NK-92 treated with Interleukin-12 subunit alpha and Interleukin-12 subunit beta, amount 100 ng/mL, for 24 hours (cell line): ENCODE measurements at regions not wholly inside any gene's neighbourhood (a gene's known extent, or its start where the extent isn't known, plus 50 kb on each side); places are given as distances from the start of the nearest gene placed in this dataset.

Experiments
- DNase-seq: peaks from one replicate; lab custom pipeline; 2025; lab: John Stamatoyannopoulos, UW

DNA sequence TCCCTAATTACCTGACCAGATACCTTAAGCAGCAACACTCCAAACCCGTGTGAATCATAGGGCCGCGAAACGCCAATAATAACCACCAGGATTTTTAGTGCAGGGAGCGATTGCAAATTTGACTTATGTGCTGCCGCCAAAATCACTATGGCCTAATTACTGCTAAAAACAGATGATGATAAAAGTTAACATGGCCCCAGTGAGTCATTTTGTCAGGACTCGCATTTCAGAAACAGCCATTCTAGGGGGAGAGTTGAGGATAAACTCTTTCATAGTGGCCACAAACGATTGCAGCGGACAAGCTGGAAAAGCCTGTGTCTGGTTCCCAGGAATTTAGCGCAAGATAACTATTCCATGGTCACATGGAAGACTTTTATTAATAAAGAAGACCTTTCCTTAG lies 103.4 kb downstream of the HLX start:
- no peak for DNase-seq

- no peak for DNase-seq
These were observed 104.8 kb downstream of the HLX start for GRCh38 chr1:220983877-220984635.

- no peak for DNase-seq
These were observed 111.4 kb downstream of the HLX start for GRCh38 chr1:220990427-220991339.

DNA sequence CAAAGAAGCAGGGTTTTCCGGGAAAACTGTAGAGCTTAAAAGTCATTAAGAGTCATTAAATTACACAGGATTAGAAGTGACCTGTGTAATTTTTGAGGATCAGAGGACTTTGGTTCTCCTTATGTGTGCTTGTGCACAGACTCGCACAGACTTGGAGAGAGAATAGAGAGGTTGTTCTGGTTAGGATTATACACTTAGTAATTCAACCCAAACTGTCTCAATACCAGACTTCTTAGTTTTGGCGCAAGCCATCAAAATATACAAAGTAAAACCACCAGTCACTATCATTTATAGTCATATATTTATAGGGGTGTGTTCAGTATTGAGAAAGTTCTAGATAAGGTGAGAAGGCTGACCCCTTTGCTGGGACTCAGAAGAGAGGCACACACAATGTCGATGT lies 112.3 kb downstream of the HLX start:
- no peak for DNase-seq

- no peak for DNase-seq
These were observed 112.9 kb downstream of the HLX start for GRCh38 chr1:220991959-220992704.

DNA sequence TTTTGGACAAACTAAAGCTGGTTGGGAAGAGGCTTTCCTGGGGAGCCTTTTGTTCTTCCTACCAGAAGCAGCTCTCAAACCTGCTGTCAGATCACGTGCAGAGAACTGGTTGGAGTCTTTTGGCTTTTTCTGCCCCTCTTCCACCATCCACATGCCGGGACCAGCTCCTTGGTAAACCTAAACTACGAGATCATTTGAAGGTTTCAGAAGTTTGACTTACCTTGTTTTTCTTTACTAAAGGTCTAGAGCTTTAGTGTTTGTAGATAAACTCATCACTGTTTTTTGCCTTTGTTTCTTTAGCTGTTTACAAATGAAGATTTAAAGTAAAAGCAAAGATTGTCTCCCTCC lies 113.4 kb downstream of the HLX start:
- no peak for DNase-seq

DNA sequence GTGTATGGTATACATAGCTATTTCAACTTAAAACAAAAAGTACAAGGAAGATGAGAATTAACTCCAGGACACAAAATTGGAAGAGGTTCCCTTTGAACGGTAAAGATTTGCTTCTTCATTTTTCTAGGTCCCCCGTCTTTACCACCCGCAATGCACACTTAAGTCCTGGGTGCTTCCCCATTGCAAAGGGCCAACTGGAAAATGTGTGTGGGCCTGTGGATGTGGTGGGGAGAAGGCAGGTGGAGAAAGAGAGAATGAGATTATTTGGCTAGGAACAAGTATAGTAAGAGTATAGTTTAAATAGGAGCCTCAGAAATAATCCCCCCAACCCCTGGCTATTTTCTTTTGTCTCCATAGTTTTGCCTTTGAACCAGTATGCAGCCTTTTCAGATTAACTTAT lies 115.4 kb downstream of the HLX start:
- DNase-seq: no peak

DNA sequence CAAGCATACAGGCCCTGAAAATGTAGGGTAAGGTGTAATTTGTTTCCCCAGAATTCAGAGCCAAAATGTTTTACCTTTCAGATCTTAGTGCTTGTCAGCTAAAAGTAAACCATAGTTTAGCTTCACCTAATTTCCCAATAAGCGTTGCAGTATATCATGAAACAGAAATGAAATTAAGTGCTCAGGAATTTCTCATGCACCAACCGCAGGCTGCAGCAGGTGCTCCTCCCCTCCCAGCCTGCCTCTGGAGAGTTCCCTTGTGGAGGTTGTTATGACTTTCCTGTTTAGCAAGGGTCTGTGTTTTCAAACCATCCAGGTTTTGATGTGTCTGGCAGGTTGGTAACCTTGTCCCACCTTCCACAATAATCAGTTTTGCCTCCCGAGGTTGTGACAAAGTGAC lies 118.5 kb downstream of the HLX start:
- DNase-seq: no peak

GRCh38 chr1:220999872-221000863 lies 120.9 kb downstream of the HLX start:
- DNase-seq: no peak

DNA sequence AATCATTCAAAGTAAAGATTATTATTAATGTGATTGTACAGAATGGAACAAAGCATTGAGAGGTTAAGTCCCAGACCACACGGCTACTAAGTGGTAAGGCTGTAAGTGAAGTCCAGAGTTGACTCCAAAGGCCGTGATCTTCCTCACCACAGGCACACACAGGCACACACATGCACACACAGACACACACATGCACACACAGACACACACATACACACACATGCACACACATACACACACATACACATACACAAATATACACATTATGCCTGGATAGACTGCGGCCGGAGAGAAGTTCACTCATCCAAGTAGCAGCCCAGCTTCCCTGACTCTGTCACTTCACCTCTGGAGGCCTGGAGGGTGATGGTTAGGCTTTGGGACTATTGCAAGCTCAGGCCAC lies 121.9 kb downstream of the HLX start:
- DNase-seq: no peak

GRCh38 chr1:221002601-221003000 lies 123.4 kb downstream of the HLX start:
- DNase-seq: no peak

DNA sequence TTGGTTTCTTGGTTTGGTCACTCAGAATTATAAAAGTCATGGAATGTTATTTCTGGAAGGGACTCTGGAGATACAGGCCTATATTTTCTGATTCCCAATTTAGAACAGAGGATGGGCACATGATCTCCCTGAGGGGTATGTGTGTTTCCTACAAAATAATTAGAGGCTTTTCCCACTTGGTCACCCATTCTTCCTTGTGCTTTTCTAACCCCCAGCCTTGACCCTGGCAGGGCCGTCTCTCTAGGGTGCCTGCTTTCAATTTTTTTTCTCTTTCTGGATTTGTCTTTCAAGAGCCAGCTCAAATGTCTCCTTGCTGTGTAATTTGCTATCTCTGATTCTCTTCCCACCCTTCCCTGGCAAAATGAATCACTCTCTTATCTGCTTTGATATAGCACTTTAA lies 131.9 kb downstream of the HLX start:
- no peak for DNase-seq

GRCh38 chr1:221012120-221012519 lies 132.9 kb downstream of the HLX start:
- DNase-seq: no peak

DNA sequence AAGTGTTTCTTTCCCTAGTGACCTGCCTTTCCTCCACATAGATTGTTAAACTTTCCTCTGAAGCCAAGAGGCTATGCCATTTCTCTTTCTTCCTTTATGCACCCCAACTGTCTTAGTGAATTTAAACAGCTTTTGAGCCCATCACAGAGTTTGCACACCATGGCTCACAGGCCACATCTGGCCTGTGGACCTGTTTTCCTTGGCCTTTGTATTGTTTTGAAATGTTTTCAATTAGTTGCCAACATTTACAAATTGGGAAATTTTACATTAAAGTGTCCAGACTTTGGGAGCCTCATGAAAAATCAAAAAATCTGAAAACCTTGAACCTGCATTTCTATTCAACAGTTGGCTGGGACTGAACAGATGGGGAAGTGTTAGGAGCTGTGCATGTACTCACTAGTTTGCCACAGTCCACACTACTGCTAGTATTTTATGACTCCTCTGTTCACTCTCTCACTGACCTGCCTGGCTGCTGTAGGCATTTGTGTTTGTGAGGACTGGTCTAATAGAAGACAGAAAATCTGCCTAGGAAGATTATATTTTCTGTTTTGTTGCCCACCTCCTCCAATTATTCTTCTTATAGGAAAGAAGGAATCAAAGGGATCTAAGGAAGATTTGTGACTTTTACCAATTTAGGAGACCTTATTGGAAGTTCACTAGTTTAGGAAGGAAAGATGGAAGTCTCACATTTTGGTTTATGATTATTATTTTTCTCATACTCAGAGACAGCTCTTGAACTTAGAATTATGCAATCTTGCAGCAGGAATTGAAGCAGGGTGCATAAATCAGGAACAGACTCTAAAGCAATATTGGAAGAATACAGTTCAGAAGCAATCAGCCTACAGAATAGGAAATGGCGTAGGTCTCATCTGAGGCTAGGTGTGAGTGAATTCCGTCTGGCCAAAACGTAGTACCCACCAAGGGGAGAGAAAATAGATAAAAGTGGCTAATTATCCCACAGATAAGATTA lies 134.7 kb downstream of the HLX start:
- DNase-seq: no peak

DNA sequence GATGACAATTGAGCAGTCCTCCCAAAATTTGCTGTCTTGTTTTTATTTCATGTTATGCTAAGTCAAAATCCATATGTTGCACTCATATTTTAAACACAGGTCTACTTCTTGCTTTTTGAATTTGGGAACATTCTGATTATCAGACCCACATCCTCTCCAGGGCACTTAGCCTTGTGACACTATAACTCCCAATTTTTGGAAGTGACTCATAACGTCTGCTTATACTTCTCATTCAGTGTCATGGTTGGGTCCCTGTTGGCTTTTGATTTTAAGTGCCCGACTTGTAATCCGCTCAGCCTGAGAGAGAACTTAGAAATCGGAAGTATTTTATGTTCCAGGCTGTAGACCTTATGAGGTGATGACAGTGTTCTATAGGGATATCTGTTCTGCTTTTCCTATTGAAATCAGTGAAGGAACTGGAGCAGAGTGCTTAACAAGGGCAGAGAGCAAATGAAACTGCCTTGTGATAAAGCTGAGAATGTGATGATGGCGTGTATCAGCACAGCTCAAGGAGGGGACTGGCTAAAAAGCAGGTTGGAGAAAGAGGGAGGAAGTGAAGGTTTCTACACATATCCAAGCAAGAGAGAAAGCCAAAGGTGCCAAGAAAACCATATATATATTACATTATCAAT lies 136.0 kb downstream of the HLX start:
- DNase-seq: no peak

- no peak for DNase-seq
These were observed 137.5 kb downstream of the HLX start for GRCh38 chr1:221016751-221017150.

GRCh38 chr1:221018414-221018813 lies 139.2 kb downstream of the HLX start:
- no peak for DNase-seq

DNA sequence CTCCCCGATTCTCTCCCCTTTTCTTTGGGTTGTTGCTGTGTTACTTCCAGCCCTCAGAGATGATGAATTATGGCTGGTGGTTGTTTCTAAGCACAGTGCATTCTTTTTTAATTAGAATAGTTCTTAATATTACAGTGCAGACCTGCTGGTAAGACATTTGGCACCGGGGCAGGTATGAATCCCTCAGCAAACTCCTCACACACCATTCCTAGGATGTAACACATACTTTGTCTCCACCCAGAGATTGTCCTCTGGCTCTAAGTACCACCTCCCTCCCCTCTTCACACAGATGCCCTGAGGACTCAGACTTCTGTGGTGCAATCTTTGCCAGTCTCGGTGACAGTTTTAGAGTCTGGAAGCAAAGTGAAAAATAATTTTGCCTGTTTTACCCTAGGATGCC lies 143.1 kb downstream of the HLX start:
- DNase-seq: no peak

GRCh38 chr1:221023482-221023881 lies 144.2 kb downstream of the HLX start:
- no peak for DNase-seq

DNA sequence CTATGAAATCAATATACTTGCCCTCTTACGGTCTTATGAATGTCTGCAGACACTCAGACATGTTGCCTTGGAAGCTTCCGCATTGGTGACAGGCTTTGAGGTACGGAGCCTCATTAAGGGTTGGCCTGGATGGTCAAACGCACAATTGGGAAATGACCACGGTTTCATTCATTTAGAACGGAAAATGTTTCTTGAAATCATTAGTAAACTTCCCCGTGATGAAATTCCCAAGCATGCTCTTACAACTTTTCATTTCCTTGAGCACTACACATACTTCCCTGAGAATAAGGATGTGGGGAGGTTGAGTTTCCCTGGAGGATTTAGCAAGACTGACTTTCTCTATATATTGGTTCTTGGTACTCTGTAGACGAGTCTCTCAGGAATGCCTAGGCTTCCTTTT lies 146.3 kb downstream of the HLX start:
- DNase-seq: no peak
